CD4-positive, alpha-beta T cell treated with Interleukin-17A for 4 hours (primary cell): ENCODE measurements at regions not wholly inside any gene's neighbourhood (a gene's known extent, or its start where the extent isn't known, plus 50 kb on each side); places are given as distances from the start of the nearest gene placed in this dataset.
"Not testable (repeated sequence)": the region's sequence is repeated elsewhere in the genome, so short reads cannot be mapped to it uniquely, and the experiment has no call there.

Source experiments
- DNase-seq: peaks from one replicate; pipeline ENCODE4 v3.0.0-alpha.2; 2020; ENCODE audit warnings: mixed read lengths

- DNase-seq = no peak
Measured at GRCh38 chr2:31651736-31652135, 71.0 kb upstream of the SRD5A2 start.

DNA sequence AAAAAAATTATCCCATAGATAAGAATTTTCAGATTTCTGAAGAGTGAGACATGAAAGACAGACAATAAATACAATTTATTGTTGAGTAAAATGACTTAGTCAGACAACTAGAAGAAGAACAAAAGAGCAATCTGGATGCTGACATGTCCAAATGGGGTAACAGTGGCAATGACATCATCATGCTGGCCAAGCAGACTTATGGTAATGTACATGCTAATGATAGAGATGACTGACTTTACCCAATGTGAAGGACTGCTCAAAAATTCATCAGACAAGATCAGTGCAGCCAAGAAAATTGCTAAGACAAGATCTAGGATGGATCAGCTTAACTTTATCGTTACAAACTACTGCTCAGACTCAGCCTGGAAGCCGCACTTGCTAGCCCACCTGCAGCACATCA is 70.5 kb upstream of the SRD5A2 start:
- DNase-seq = no peak

GRCh38 chr2:31644551-31644950 is 63.8 kb upstream of the SRD5A2 start:
- no peak for DNase-seq

DNA sequence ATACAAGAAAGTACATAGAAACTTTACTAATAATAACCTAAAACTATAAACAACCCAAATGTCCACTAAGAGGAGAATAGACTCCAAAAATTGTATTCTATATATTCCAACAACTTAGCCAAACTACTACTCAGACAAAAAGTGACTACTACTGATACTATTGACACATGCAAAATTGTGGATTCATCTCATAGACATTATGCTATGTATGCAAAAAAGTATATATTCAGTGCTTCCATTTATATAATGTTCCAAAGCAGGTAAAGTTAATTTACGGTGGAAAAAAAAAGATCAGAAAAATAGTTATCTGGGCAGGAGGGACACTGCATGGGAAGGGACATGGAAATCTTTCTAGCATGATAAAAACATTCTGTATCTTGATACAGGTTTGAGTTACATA is 62.0 kb upstream of the SRD5A2 start:
- no peak for DNase-seq

DNA sequence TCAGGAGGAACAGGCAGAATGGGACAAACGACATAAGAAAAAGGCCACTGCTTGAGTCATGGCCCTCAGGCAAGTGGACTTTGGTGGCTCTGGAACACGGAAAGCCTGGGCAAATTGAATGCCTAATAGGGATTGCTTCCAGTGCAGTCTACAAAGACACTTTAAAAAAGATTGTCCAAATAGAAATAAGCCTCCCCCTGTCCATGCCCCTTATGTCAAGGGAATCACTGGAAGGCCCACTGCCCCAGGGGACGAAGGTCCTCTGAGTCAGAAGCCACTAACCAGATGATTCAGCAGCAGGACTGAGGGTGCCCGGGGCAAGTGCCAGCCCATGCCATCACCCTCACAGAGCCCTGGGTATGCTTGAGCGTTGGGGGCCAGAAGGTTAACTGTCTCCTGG is 51.5 kb upstream of the SRD5A2 start:
- DNase-seq = not testable (repeated sequence)
